ENCODE measurements at regions not wholly inside any gene's neighbourhood (a gene's known extent, or its start where the extent isn't known, plus 50 kb on each side); places are given as distances from the start of the nearest gene placed in this dataset.

GRCh38 chr14:98935921-98936320 lies 336.1 kb downstream of the BCL11B start:
- H3K36me3 ChIP-seq (ENCODE audit: control insufficient read depth, insufficient read depth, low read length), result no peaks in the 10 kb centered on the region
- peaks cover 9% of the 10 kb centered on the region for H3K27me3 ChIP-seq (ENCODE audit: control insufficient read depth, insufficient read depth, low read length)
- H3K4me1 ChIP-seq (ENCODE audit: control insufficient read depth, insufficient read depth, low read length), result no peaks in the 10 kb centered on the region
- no peak overlapping the region for H3K4me3 ChIP-seq (ENCODE audit: low read length)
- no peak for DNase-seq
- no peak overlapping the region for H3K27ac ChIP-seq (ENCODE audit: low read length)
- WGBS (ENCODE audit: insufficient coverage, low lambda C conversion rate), result no CpG with 5 or more reads among the region's 9 CpGs
- H3K9me3 ChIP-seq (ENCODE audit: control insufficient read depth, low read depth, low read length), result no peaks in the 10 kb centered on the region

GRCh38 chr14:98937021-98937420 lies 335.0 kb downstream of the BCL11B start:
- Histone ChIP-seq H3K36me3 (ENCODE audit: control insufficient read depth, insufficient read depth, low read length) (no peaks in the 10 kb centered on the region), H3K9me3 (ENCODE audit: control insufficient read depth, low read depth, low read length) (no peaks in the 10 kb centered on the region), H3K4me1 (ENCODE audit: control insufficient read depth, insufficient read depth, low read length) (no peaks in the 10 kb centered on the region), H3K27ac (ENCODE audit: low read length) (no peak overlapping the region), H3K4me3 (ENCODE audit: low read length) (no peak overlapping the region), H3K27me3 (ENCODE audit: control insufficient read depth, insufficient read depth, low read length) (peaks cover 12% of the 10 kb centered on the region)
- WGBS (ENCODE audit: insufficient coverage, low lambda C conversion rate), result no CpG with 5 or more reads among the region's 1 CpG
- no peak for DNase-seq

- DNase-seq, result no peak
- WGBS (ENCODE audit: insufficient coverage, low lambda C conversion rate), result 100% methylated on average over 1 of the region's 6 CpGs
- Histone ChIP-seq H3K9me3 (ENCODE audit: control insufficient read depth, low read depth, low read length) (no peaks in the 10 kb centered on the region), H3K27ac (ENCODE audit: low read length) (no peak overlapping the region), H3K4me1 (ENCODE audit: control insufficient read depth, insufficient read depth, low read length) (no peaks in the 10 kb centered on the region), H3K4me3 (ENCODE audit: low read length) (no peak overlapping the region), H3K27me3 (ENCODE audit: control insufficient read depth, insufficient read depth, low read length) (peaks cover 12% of the 10 kb centered on the region), H3K36me3 (ENCODE audit: control insufficient read depth, insufficient read depth, low read length) (no peaks in the 10 kb centered on the region)
Observed at GRCh38 chr14:98937712-98938505, 334.1 kb downstream of the BCL11B start.

GRCh38 chr14:98940693-98941437 lies 331.1 kb downstream of the BCL11B start:
- peaks cover 15% of the 10 kb centered on the region for H3K27me3 ChIP-seq (ENCODE audit: control insufficient read depth, insufficient read depth, low read length)
- H3K27ac ChIP-seq (ENCODE audit: low read length), result no peak overlapping the region
- no peaks in the 10 kb centered on the region for H3K36me3 ChIP-seq (ENCODE audit: control insufficient read depth, insufficient read depth, low read length)
- H3K4me1 ChIP-seq (ENCODE audit: control insufficient read depth, insufficient read depth, low read length), result no peaks in the 10 kb centered on the region
- H3K4me3 ChIP-seq (ENCODE audit: low read length), result no peak overlapping the region
- no peak for DNase-seq
- H3K9me3 ChIP-seq (ENCODE audit: control insufficient read depth, low read depth, low read length), result no peaks in the 10 kb centered on the region
- WGBS (ENCODE audit: insufficient coverage, low lambda C conversion rate), result 100% methylated on average over 2 of the region's 5 CpGs

- Histone ChIP-seq H3K27me3 (ENCODE audit: control insufficient read depth, insufficient read depth, low read length) (peaks cover 15% of the 10 kb centered on the region), H3K9me3 (ENCODE audit: control insufficient read depth, low read depth, low read length) (no peaks in the 10 kb centered on the region), H3K36me3 (ENCODE audit: control insufficient read depth, insufficient read depth, low read length) (no peaks in the 10 kb centered on the region), H3K4me1 (ENCODE audit: control insufficient read depth, insufficient read depth, low read length) (no peaks in the 10 kb centered on the region), H3K27ac (ENCODE audit: low read length) (no peak overlapping the region), H3K4me3 (ENCODE audit: low read length) (no peak overlapping the region)
- no peak for DNase-seq
Observed at GRCh38 chr14:98941481-98941880, 330.5 kb downstream of the BCL11B start.

GRCh38 chr14:98943907-98944306 lies 328.1 kb downstream of the BCL11B start:
- Histone ChIP-seq H3K36me3 (ENCODE audit: control insufficient read depth, insufficient read depth, low read length) (no peaks in the 10 kb centered on the region), H3K4me1 (ENCODE audit: control insufficient read depth, insufficient read depth, low read length) (no peaks in the 10 kb centered on the region), H3K27me3 (ENCODE audit: control insufficient read depth, insufficient read depth, low read length) (peaks cover 9% of the 10 kb centered on the region), H3K27ac (ENCODE audit: low read length) (no peak overlapping the region), H3K9me3 (ENCODE audit: control insufficient read depth, low read depth, low read length) (no peaks in the 10 kb centered on the region), H3K4me3 (ENCODE audit: low read length) (no peak overlapping the region)
- no peak for DNase-seq
- WGBS (ENCODE audit: insufficient coverage, low lambda C conversion rate), result no CpG with 5 or more reads among the region's 6 CpGs

- no peaks in the 10 kb centered on the region for H3K4me1 ChIP-seq (ENCODE audit: control insufficient read depth, insufficient read depth, low read length)
- no peak overlapping the region for H3K4me3 ChIP-seq (ENCODE audit: low read length)
- 0% methylated on average over 2 of the region's 5 CpGs for WGBS (ENCODE audit: insufficient coverage, low lambda C conversion rate)
- no peak for DNase-seq
- no peaks in the 10 kb centered on the region for H3K9me3 ChIP-seq (ENCODE audit: control insufficient read depth, low read depth, low read length)
- H3K27ac ChIP-seq (ENCODE audit: low read length), result no peak overlapping the region
- H3K36me3 ChIP-seq (ENCODE audit: control insufficient read depth, insufficient read depth, low read length), result no peaks in the 10 kb centered on the region
- H3K27me3 ChIP-seq (ENCODE audit: control insufficient read depth, insufficient read depth, low read length), result peaks cover 9% of the 10 kb centered on the region
Observed at GRCh38 chr14:98944989-98945388, 327.0 kb downstream of the BCL11B start.

- Histone ChIP-seq H3K9me3 (ENCODE audit: control insufficient read depth, low read depth, low read length) (no peaks in the 10 kb centered on the region), H3K27ac (ENCODE audit: low read length) (no peak overlapping the region), H3K4me3 (ENCODE audit: low read length) (no peak overlapping the region), H3K27me3 (ENCODE audit: control insufficient read depth, insufficient read depth, low read length) (peaks cover 6% of the 10 kb centered on the region), H3K36me3 (ENCODE audit: control insufficient read depth, insufficient read depth, low read length) (no peaks in the 10 kb centered on the region), H3K4me1 (ENCODE audit: control insufficient read depth, insufficient read depth, low read length) (no peaks in the 10 kb centered on the region)
- 100% methylated on average over 3 of the region's 23 CpGs for WGBS (ENCODE audit: insufficient coverage, low lambda C conversion rate)
- DNase-seq, result no peak
Observed at GRCh38 chr14:98945611-98946570, 326.1 kb downstream of the BCL11B start.

GRCh38 chr14:98946940-98947339 lies 325.1 kb downstream of the BCL11B start:
- Histone ChIP-seq H3K27ac (ENCODE audit: low read length) (no peak overlapping the region), H3K4me1 (ENCODE audit: control insufficient read depth, insufficient read depth, low read length) (no peaks in the 10 kb centered on the region), H3K36me3 (ENCODE audit: control insufficient read depth, insufficient read depth, low read length) (no peaks in the 10 kb centered on the region), H3K27me3 (ENCODE audit: control insufficient read depth, insufficient read depth, low read length) (peaks cover 2% of the 10 kb centered on the region), H3K9me3 (ENCODE audit: control insufficient read depth, low read depth, low read length) (no peaks in the 10 kb centered on the region), H3K4me3 (ENCODE audit: low read length) (no peak overlapping the region)
- WGBS (ENCODE audit: insufficient coverage, low lambda C conversion rate), result no CpG with 5 or more reads among the region's 8 CpGs
- DNase-seq, result no peak

GRCh38 chr14:98947911-98948595 lies 323.9 kb downstream of the BCL11B start:
- Histone ChIP-seq H3K4me1 (ENCODE audit: control insufficient read depth, insufficient read depth, low read length) (no peaks in the 10 kb centered on the region), H3K27me3 (ENCODE audit: control insufficient read depth, insufficient read depth, low read length) (peaks cover 2% of the 10 kb centered on the region), H3K9me3 (ENCODE audit: control insufficient read depth, low read depth, low read length) (no peaks in the 10 kb centered on the region), H3K27ac (ENCODE audit: low read length) (no peak overlapping the region), H3K36me3 (ENCODE audit: control insufficient read depth, insufficient read depth, low read length) (no peaks in the 10 kb centered on the region), H3K4me3 (ENCODE audit: low read length) (no peak overlapping the region)
- DNase-seq, result no peak
- WGBS (ENCODE audit: insufficient coverage, low lambda C conversion rate), result 90% methylated on average over 2 of the region's 8 CpGs
